ENCODE measurements at regions not wholly inside any gene's neighbourhood (a gene's known extent, or its start where the extent isn't known, plus 50 kb on each side); places are given as distances from the start of the nearest gene placed in this dataset.

DNA sequence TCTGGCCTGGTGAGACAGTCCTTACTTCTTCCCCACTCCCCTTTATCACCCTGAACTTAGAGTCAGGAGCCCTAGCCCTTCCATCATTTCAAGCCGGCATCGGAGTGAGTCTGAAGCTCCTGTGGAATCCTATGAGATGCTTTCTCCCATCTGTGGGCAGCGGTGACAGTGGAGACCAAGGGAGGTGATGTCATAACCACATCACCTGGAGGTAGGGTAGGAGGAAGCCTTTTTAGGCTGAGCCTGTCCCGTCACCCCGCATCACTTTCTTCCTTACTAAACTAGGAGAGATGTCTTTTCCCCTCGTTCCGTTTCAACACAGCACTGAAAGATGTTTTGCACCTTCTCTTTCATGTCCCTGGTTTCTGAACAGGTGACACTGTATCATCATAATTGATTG, 124.1 kb upstream of the WWC1 start:
- DNase-seq = no peak

DNA sequence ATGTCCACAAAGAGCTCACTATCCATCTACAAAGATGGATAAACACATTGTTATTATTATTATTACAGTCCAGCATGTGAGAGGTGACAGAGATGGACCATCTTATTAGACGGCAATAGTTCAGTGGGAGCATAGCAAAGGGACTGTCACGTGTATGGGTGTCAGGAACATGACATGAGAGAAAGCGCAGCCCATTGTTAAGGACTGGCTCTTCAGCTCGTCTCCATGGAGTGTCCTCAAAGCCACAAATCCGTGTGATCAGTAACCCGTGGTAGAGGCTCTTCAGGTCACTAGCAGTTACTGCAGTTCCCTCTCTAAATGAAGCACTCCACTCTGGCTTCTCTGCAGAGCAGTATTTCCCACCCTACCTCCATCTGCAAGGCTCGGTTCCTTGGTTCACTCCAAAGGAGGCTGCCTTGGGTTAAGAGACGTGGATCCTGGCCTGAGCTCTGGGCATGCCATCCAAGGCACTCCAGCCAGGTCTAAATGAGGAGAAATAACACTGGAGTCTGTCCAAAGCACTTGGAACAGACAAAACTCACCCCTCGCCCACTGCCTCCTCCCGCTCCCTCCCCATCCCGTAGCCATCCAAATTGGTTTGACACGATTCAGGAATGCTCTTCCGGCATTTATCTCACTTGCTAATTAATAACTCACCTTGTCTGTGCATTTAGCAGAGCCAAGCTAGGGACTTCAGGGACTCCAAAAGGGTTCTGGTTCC, 122.3 kb upstream of the WWC1 start:
- DNase-seq = no peak

DNA sequence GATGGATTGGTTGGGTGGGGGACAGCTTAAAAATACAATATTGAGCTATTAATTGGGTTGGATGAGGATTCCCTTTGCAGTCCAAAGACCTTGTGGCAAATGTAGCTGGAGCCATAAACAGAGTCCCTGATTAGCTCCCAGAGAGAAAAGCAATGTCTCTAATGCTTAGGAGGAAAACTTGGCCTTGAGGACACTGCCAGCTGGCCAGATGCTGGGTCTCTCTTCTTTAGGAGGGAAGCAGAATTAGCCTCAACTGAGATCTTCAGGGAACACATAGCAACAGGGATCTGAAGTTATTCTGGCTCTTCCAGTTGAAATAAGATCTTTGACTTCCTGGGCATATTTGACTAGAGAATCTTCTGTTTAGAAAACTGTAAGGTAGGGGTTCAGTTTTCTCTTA, 121.7 kb upstream of the WWC1 start:
- no peak for DNase-seq

DNA sequence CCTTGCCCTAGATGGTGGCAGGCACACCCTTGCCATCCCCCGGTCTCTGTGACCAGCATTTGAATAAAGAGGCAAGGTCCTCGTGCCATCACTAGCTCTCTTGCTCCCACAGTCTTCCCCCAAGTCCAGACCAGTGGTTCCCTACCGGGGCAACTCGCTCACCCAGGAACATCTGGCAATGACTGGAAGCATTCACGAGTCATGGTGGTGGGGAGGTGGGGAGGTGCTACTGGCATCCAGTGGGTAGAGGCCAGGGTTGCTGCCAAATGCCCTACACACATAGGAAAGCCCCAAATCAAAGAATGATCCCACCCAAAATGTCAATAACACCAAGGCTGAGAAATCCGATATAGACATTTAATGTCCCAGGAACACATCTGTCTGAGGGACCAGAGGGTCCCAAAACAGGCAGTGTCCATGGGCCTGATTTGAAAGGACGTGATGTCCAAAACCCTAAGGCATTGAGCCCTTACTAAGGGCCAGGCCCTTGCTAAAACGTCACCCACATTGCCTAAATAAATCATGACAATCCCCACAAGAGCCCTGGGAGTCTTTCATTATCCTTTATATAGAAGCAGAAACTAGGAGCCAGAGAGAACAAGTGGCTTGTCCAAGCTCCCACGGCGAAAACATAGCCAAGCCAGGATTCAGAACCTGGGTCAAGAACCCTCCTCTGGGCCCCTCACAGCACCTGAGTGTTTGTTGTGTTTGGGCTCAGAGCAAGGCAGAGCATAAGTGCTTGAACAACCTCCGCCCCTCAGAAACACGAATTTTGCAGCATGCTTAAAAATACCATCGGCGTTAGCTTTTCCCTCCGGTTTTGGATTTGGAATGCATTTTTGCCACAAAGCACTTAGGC, 119.3 kb upstream of the WWC1 start:
- DNase-seq = no peak

DNA sequence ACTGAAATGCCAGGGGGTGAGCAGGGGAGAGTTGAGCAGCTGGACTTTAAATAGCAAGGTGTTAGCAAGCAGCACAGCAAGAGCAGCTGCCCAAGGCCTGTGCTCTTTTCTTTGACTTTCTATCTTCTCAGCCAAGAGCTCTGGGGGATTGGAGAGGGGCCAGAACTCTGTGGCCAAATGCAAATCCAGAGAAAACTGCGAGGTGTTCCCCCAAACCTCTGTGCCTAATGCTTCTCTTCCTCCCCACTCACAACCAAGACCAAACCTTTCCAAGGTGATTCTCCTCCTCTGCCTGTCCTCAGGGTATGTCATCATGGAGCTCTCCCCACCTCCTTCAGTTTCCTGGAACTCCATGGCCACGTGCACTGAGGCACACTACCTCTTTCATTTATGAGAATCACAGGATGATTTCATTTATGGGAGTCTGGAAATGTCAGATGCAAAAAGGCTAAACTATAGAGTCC, 118.7 kb upstream of the WWC1 start:
- DNase-seq = no peak

DNA sequence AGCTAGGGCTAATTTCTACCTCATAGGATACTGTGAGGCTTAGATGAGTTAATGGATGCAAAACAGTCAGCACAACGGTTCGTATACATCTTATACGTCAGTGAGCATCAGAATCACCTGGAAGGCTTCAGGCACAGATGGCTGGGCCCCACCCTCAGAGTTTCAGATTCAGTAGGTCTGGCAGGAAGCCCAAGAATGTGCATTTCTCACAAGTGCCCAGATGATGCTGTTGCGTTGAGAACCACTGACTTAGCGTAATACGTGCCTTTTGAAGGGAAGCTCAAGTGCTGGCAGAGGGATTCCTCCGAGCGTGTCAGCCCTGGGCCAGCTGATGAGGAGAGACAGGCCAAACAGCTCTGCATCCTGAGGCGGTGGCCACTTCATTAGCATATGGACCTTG, 117.1 kb upstream of the WWC1 start:
- no peak for DNase-seq

DNA sequence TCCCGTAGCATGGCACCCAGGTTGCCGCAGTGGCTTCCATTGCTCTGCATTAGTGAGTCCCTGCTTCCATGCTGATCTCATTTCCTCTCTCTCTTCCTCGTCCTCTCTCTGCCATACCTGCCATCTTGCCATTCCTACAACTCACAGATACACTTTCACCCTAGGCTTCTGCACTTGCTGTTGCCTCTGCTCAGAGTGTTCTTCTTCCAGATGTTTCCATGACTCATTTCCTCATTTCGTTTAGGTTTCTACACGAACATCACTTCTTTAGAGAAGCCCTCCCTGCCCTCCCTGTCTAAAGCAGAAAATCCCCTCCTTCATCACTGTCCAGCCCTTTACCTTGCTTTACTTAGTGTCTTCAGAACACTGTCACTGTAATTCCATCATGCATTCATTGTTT, 115.2 kb upstream of the WWC1 start:
- no peak for DNase-seq

DNA sequence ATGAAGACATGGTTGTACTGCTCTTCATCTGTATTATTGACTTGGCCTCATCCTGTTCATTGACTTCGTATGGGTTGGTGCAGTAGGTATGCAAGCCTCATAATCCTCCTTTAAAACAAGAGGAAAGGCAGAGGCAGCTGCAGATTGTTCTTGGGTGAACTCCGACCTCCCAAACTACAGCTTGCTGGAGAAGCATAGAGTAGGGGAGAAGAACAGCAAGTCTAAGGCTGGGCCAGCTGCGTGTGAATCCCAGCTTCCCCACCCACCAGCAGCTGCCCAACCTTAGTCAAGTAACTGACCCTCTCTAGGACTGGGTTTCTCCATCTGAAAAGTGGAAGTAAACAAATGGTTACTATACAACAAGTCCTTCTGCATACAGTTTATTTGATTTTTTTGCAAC, 114.5 kb upstream of the WWC1 start:
- no peak for DNase-seq

DNA sequence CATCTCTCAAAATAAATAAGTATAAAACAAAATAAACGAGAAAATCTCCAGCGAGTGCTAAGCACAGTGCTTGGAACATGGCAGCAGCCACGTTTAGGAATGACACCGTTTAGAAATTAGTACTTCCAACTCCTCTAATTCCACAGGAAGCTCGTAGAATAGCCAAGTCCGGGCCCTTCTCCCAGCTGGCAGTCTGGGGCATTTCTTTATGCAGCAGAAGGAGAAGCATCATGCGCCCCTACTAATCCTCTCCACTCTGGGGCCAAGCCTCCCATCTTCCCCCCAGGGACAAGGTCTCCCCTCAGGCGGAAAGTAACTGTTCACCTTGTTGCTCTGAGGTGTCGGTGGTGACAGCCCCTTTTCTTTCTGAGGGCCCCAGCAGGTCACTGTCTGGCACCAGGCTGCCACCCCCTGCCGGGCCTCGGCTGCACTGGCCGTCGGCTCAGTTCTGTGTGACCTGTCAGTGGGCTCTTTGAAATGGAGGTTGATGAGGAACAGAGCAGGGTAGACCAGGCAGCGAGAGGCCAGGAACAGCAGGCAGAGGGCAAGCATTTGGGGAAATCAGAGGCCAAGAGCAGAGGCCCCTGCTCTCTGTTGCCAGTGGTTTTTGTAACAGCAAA, 113.5 kb upstream of the WWC1 start:
- no peak for DNase-seq

DNA sequence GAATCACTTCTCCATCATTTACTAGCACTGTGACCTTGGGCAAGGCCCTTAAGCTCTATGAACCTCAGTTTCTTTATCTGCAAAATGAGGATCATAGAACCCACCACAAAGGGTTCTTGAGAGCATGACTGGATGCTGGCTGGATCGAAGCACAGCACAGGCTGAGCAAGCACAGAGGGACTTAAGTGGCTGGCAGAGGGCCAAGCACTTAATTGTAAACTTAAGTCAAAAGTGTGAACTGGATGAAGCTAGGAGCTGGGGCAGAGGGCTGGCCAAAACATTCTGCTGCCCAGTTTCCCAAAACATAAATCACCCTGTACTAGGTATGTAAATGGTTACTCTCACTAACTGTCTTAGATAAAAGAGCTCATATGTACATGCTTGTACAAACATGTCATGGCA, 112.3 kb upstream of the WWC1 start:
- no peak for DNase-seq

DNA sequence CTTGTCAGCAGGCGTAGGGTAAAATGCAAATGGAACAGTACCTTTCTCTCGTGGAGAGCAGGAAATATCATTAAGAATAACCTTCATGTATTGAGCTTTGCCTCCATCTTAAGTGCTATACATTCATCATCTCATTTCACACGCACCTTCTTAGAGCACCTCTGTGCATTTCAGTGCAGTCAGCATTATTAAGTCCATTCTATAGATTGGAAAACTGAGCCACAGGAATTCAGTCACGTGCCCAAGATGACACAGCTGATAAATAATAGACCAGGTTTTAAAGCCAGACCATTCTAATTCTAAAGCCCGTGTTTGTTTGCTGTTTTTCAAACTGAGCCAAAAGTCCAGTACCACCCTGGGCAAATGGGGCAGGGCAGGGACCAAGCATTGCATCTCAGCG, 109.2 kb upstream of the WWC1 start:
- no peak for DNase-seq

DNA sequence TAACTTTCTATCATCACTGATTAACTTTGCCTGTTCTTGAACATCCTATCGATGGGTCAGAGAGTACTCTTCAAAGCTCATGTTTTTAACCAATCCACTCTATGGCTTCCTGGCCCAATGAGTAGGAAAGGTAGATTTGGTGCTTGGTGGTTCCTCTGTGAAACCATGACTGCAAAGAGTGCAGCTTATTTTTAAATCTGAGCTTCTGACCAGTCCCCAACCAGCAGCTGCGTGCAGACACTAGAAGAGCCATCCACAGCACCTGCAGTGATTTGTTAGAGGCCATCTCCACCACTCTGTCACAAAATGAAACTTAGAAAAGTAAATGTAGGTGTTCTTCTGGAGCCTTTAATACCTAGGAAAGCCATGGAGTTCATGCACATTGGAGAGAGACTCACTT, 107.3 kb upstream of the WWC1 start:
- DNase-seq = no peak

DNA sequence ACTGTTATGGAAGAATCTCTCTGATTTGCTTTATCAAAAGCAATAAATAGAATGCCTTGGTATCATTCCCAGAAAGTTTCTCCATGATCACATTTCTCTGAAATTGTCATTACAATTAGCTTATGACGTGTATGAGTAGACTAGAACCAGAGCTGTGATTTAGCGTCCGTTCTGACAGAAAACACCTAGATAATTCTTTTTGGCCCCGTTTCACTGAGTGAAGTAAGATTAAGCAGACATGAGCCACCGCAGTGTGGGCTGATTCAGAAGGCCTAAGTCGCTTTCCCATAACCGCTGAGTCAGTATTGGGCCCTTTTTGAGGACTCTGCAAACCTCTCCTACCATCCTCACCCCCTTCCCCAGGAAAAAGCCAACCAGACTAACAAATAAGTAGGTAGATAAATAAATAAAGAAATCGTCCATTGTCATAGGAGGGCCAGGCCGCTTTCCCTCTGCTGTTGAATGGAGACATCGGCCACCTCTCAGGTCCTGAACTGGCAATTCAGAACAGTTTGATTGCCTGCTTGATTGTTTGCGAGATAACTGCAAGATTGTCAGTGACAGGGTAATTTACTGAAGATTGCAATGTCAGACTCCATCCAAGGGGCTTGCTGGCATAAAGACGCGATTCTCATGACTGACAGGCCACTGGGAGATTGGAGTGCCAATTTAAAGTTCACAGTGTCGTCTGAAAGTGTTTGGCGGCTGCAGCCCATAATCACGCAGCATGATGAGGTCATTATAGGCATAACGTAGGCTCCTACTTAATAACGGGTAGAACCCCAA, 105.0 kb upstream of the WWC1 start:
- no peak for DNase-seq

DNA sequence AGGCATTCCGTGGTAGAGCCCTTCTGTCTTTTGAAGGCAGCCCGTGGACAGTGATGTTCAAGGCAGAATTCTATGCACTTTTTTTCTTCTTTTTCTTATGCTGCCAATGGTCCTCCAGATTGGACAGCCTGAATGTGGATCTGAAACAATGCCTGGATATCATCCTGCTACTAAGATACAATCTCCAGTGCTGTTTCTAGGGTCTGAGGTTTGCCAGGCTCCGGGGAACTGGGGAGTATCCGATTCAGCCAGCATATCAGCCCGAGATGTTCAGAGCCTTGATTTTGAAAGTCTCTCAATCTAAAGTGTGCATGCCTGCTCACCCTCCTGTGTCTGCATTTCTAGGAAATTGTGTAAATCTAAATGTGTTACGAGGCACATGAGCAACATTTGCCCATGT, 103.8 kb upstream of the WWC1 start:
- no peak for DNase-seq

DNA sequence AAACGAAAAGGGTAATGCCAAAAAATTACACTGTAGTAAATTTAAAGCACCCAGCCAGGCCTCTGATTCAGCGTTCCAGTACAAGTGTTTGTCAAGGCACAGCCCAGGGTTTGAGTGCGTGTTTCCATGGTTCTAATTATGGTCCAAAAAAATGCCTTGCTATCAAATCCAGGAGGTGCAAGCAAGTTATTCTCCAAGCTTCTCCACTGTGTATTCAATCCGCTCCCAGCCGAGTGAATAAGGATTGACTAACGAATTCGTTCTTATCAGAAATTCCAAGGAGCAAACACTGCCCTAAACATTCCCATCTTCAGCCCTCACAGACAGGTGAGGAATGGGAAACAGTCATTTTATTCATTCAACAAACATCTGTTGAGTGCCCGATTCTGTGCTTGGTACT, 103.3 kb upstream of the WWC1 start:
- DNase-seq = no peak

DNA sequence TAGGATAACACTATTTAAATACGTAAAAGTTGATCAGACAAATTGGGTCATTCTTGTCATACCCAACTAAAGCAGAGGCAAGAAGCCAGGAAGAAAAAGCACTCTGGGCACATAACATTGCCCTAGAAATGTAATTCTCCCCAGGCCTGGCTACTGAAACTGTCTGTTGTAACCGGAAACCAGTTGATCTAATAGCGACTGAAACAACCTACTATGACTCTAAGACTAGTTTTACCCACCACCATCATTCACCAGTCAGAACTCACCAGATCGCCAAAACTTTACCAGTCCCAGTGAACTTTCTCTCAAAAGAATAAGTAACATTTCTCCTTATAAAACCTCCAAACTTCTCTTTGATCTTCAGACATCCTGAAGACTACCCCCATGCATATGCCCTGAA, 99.3 kb upstream of the WWC1 start:
- DNase-seq = no peak

DNA sequence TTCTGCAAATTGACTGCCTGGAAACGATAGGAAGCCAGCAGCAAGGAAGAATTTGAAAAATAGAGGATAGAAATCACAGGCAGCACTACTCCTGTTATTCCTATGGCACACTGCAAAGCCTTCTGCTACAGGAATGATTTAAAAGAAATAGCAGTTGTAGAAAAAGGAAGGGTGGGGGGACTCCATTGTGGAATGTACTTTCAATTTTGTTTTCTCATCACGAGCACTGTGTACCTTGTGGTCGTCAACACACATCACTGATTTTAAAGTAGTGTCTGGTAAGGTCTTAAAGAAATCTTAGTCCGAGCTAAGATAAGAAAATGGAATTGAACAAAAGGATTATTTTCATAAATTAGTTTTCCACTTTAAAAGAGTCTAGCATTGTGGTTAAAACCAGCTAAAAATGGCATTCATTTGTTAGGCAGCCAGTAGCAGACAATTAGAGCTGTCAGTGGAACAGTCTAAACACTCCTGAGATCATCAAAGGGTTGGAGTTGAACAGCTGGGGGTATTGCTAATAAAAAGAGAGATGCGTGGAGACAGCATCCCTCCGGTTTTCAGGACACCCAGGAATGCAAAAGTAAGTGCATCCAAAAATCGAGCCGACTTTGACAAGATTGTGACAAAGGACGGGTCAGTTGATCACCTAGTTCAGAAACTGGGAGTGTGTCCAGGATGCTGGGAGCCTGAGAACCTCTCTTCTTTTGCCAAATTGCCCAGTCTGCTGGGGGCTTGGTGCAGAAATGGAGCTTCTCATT, 97.8 kb upstream of the WWC1 start:
- no peak for DNase-seq

DNA sequence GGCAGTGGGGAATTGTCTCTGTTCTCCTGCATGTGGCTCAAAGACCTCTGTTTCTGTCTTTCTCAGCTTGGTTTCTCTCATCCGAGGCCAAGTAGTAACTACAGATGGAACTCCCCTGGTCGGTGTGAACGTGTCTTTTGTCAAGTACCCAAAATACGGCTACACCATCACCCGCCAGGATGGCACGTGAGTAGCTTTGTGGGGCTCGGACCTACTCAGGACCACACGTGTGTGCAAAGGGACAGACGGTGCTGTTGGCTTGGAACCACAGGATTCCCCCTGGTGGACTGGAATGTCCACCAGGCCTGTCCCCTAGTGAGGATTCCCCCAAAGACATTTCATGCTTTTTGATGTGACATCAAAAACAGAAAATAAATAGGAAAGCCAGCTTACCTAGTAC, 96.3 kb upstream of the WWC1 start:
- no peak for DNase-seq

DNA sequence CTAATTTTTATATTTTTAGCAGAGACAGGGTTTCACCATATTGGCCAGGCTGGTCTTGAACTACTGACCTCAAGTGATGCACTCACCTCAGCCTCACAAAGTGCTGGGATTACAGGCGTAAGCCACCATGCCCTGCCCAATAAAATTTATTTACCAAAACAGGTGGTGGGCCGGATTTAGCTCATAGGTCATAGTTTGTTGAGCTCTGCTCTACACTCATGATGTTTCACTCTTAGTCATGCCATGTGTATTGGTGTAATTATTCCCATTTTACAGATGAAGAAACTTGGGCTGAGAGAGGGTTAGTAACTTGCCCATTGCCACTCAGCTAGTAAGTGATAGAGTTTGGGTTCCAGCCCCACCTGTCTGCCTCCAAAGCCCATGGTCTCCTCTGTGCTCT, 93.1 kb upstream of the WWC1 start:
- no peak for DNase-seq

DNA sequence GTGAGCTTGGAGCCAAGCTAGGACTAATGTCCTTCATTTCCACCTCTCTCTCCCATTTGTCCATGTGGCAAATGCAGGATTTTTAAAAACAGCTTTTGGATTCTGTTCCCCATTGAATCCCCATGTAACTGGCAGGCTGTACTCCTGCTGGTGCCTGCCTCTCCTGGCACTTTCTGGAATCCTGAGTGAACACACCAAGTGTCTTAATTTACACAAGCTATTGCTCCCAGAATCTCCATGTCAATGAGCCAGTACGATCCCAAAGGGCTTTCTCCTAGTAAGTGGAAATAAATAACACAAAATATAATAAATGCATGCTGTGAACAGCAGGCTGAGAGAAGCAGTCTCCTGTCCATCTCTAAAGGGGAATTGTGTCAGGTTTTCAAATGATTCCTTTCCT, 88.4 kb upstream of the WWC1 start:
- DNase-seq = no peak

DNA sequence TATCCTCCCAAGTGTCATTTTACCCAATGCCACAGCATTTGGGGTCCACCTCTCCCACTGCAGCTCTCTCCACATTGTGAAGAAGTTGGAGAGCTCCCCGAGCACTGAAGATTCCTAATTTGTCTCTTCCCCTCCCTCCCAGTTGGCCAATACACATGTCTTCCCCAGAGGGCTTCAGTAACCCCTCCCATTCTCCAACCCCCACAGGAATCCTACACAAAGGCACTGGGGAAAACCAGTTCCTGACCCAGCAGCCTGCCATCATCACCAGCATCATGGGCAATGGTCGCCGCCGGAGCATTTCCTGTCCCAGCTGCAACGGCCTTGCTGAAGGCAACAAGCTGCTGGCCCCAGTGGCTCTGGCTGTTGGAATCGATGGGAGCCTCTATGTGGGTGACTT, 87.3 kb upstream of the WWC1 start:
- DNase-seq = no peak

DNA sequence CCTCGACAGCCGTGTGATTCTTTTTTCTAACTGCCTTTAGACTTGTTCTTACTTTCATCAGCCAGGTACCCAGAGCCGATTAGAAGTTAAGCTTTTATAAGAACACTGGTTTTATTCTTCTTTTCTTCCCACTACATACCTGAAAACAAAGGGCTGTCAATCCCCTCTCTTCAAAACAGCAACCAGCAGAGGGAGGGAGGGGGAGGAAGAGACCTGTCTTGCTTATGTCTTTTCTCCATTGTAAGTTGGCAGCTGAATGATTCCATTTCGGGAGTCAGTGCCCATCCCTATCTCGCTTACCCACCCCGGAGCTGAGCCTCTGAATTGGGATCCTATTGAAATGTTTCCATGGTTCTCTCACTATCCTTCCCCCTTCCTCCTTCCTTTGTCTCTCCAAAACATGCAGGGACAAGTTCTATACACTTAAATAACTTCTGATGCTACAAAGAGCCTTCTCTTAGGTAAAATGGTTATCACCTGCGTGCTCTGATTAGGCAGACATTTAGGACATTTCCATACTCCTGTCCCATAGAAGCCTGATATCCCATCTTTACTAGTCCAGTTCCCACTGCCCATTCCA, 83.9 kb upstream of the WWC1 start:
- DNase-seq = no peak
